AG04450 (cell line): ENCODE measurements at regions not wholly inside any gene's neighbourhood (a gene's known extent, or its start where the extent isn't known, plus 50 kb on each side); places are given as distances from the start of the nearest gene placed in this dataset.

Experiments
- CTCF ChIA-PET: fragments of 300-600, 350-600 bp; formaldehyde crosslinking; extraction: SDS; loops from one replicate; lab custom pipeline; 2022; ENCODE audit warnings: antibody characterized with exemption, inconsistent platforms; lab: Charles Lee
- POLR2A ChIA-PET: fragments of 350-600 bp; formaldehyde crosslinking; extraction: SDS; loops from one replicate; lab custom pipeline; 2021; ENCODE audit warnings: antibody characterized with exemption, inconsistent platforms; lab: Yijun Ruan, JAX
- DNase-seq: peaks from one replicate; pipeline ENCODE4 v3.0.0-alpha.2; 2011; ENCODE audit warnings: low read depth, low spot score
- H3K27ac ChIP-seq: one replicate; pipeline ENCODE4 v1.5.1; 2012; ENCODE audit warnings: low read depth, low read length, control low read depth
- H3K27me3 ChIP-seq: one replicate; pipeline ENCODE4 v1.6.0; 2012; ENCODE audit warnings: low read length; ENCODE audit not compliant: control insufficient read depth, insufficient read depth
- H3K4me3 ChIP-seq: 2 replicates; pipeline ENCODE4 v1.5.1; 2011; ENCODE audit warnings: mild to moderate bottlenecking, low read depth, low read length, control low read depth
- H3K9me3 ChIP-seq: 2 replicates; pipeline ENCODE4 v1.5.1; 2012; ENCODE audit warnings: low read length; ENCODE audit not compliant: control insufficient read depth, insufficient read depth
- TF ChIP-seq, protein P1 (sequence below): IDR thresholded peaks from 2 replicates; pipeline ENCODE4 v1.5.1; 2011; ENCODE audit warnings: low read depth, low read length, control low read depth, inconsistent platforms

DNA sequence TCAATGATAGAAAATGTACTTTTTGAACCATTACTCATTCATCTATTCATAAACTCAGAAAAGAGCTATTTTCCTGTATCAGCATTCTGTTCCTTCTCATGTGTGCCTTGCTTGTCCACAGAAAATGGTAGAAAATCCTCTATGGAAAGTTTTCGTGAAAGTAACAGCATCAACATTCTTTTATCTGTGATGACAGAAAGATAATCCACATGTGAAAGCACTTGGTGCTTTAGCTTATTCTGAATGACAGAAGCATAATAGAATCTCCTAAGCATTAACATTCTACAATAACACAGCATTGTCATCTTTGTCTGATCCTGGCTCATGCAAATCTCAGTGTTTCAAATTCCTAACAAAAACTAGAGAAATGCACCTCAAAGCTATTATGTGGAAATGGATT lies 431.9 kb downstream of the ADAMTS20 start:
- no peak overlapping the region for H3K4me3 ChIP-seq
- ChIA-PET POLR2A (no interaction called here), CTCF (no interaction called here)
- DNase-seq = no peak
- TF ChIP-seq, protein P1, sequence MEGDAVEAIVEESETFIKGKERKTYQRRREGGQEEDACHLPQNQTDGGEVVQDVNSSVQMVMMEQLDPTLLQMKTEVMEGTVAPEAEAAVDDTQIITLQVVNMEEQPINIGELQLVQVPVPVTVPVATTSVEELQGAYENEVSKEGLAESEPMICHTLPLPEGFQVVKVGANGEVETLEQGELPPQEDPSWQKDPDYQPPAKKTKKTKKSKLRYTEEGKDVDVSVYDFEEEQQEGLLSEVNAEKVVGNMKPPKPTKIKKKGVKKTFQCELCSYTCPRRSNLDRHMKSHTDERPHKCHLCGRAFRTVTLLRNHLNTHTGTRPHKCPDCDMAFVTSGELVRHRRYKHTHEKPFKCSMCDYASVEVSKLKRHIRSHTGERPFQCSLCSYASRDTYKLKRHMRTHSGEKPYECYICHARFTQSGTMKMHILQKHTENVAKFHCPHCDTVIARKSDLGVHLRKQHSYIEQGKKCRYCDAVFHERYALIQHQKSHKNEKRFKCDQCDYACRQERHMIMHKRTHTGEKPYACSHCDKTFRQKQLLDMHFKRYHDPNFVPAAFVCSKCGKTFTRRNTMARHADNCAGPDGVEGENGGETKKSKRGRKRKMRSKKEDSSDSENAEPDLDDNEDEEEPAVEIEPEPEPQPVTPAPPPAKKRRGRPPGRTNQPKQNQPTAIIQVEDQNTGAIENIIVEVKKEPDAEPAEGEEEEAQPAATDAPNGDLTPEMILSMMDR = no peak
- H3K27ac ChIP-seq = no peak overlapping the region
- no peaks in the 10 kb centered on the region for H3K27me3 ChIP-seq
- no peaks in the 10 kb centered on the region for H3K9me3 ChIP-seq

DNA sequence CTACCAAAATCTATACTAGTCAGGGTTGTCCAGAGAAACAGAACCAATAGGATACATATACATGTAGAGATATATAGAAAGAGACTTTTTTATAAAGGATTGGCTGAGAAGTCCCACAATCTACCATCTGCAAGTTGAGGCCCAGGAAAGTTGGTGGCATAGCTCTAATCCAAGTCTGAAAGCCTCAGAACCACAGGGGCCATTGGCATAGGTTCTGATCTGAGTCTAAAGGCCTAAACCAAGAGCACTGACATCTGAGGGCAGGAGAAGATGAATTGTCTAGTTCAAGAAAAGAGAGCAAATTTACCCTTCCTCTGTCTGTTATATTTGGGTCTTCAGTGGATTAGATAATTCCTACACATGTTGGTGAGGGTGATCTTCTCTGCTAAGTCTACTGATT lies 433.1 kb downstream of the ADAMTS20 start:
- ChIA-PET POLR2A (no interaction called here), CTCF (no interaction called here)
- TF ChIP-seq, protein P1 = no peak
- DNase-seq = no peak
- Histone ChIP-seq H3K27ac (no peak overlapping the region), H3K9me3 (no peaks in the 10 kb centered on the region), H3K27me3 (no peaks in the 10 kb centered on the region), H3K4me3 (no peak overlapping the region)

DNA sequence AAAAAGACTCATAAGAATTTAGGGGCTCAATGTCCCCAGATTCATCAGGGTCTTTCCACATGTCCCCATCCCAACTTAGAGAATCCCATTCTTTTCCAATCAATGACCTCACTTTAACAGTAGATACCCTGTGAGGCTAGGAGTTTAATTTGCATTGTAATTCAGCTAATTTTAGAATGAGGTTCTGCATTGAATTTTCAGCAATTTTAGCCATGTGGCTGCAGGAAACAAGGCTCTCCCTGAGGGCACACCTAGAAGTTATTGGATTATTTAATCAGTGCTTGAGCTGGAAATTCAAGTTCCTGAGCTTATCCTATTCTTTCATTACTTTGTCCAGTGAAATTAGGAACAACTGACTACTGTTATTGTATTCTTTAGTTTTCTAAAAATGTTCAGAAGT lies 433.8 kb downstream of the ADAMTS20 start:
- Histone ChIP-seq H3K27ac (no peak overlapping the region), H3K27me3 (no peaks in the 10 kb centered on the region), H3K9me3 (no peaks in the 10 kb centered on the region), H3K4me3 (no peak overlapping the region)
- POLR2A ChIA-PET = no interaction called here
- CTCF ChIA-PET = no interaction called here
- TF ChIP-seq, protein P1 = no peak
- DNase-seq = no peak

DNA sequence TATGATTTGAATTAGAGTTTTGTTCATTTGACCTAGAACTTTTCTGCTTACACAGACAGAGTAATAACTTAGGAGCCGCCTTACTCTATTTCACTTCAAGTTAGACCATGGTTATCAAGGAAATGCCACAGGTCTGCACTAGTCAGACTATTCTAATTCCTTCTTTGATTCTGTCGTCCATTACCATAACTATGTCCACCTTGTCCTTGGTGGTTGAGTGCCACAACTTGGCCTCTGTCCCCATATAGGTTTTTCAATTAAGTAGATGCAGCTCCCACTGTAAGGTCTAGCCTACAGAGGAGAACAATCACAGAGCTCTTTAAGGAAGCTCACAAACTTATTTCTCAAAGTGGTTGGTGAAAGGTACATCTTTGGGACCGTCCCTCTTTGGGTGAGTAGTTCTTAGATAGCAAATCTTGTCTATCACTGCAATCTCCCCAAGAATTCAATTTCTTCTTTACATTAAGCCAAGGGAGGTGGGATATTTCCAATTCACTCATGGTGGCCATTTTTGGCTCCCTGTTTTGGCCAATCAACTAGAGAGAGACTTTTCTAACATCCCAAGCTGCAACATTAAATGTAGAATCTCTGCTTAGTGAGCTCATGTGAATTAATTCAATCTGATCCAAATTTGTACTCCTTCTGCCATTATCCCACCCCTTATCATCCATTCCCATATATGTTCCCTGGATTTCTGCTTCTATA lies 434.6 kb downstream of the ADAMTS20 start:
- no peak overlapping the region for H3K27ac ChIP-seq
- ChIA-PET CTCF (no interaction called here), POLR2A (no interaction called here)
- TF ChIP-seq, protein P1 = no peak
- no peaks in the 10 kb centered on the region for H3K9me3 ChIP-seq
- no peaks in the 10 kb centered on the region for H3K27me3 ChIP-seq
- no peak overlapping the region for H3K4me3 ChIP-seq
- DNase-seq = no peak

DNA sequence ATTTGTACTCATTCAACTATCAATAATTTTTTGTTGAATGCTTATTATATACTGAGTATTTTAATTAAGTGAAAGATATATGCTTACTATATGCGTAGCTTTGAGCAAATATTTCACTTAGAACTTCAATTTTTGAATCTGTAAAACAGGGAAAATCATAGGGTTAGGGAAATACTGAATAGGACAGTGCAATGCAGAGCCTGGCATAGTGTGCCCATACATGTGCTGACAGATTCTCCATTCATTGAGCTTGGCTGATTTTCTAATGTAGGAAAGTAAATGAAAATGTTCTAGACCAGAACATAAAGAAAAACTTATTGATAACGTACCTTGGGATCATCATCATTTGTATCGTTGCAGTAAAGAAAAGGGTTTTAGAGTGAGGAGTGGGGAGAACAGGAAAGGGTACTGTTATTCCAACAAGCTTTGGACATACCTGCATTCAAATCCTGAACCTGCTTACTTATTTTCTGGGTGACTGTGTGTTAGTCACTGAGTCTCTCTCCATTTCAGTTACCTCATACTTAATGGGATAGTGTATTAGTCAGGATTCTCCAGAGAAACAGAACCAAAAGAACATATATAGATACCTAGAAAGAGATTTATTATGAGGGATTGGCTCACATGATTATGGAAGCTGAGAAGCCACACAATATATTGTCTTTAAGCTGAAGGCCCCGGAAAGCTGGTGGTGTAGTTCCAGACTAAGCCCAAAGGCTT lies 436.4 kb downstream of the ADAMTS20 start:
- Histone ChIP-seq H3K9me3 (no peaks in the 10 kb centered on the region), H3K27me3 (no peaks in the 10 kb centered on the region), H3K27ac (no peak overlapping the region), H3K4me3 (no peak overlapping the region)
- no peak for DNase-seq
- ChIA-PET CTCF (no interaction called here), POLR2A (no interaction called here)
- TF ChIP-seq, protein P1 = no peak
